Suppressor macrophage (primary cell): ENCODE measurements at regions not wholly inside any gene's neighbourhood (a gene's known extent, or its start where the extent isn't known, plus 50 kb on each side); places are given as distances from the start of the nearest gene placed in this dataset.
"Not testable (repeated sequence)": the region's sequence is repeated elsewhere in the genome, so short reads cannot be mapped to it uniquely, and the experiment has no call there.

Source experiments
- DNase-seq, 4 experiments: peaks; one replicate each; pipeline ENCODE4 v3.0.0-alpha.2; 2020 to 2022

DNA sequence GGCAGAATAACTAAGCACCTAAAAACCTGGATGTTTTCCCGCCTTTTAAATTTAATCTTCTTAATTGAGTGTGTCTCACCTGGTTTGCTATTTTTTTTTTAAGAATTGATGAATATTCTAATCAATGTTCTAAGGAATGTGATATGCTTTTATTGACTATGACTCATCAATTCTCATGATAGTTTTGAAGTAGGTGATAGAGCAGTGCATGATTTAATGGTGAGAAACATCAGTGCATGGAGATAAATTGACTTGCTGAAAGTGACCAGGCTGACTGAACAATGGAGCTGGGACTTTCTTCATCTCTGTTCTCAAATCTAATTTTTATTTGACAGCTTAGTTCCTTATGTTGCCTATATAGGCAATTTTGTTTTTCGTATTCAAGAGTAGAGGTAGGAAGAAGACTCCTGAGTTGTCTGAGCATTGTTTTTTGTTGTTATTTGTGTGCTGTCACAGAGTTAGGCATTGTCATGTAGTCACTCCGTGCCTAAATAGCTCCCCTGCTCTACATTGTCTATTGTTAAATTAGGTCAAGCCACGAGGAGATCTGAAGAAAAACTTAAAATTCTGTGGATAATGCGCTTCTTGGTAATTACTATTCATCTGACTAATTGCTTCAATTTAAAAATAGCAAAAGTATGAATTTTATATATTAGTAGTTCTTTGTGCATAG lies 59.0 kb upstream of the NUTM2F start:
- not testable (repeated sequence) for DNase-seq

GRCh38 chr9:94388011-94388406 lies 59.6 kb upstream of the NUTM2F start:
- peak in 2 of 4 experiments; percentile 10 to 12 for DNase-seq

DNA sequence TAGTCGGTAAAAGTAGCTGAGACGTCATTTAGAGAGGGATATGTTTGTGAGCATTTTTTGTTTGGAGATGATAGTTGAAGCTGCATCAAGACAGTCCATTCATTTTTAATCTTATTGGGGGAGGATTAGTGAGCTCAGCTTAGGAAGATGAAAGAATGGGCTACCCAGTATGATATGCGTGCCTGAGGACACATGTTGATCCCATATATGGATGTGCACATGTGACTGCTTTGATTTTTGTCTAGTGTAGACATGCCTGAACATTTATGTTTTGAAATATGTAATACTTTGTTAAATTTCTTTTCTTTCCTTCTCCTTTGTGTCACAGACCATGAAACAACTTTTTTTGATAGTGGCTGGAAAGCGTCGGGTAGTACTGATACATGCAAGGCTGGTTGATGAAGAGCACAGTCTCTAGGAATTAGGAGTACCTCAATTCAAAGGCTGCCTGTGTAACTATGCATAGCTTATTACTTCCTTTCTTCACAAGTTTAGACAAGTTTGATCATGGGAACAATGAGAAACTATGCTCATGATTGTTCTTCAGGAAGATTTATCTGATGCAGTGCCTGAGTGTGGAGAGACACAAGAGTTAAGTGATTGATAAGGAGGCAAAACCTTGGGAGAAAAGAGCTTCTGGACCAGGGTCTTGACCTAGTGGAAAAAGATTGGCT lies 62.1 kb upstream of the NUTM2F start:
- DNase-seq: not testable (repeated sequence)

GRCh38 chr9:94392971-94393624 lies 64.7 kb upstream of the NUTM2F start:
- DNase-seq: not testable (repeated sequence)

- peak in 1 of 4 experiments; percentile 18 for DNase-seq
Measured at GRCh38 chr9:94397766-94398379, 69.4 kb upstream of the NUTM2F start.

DNA sequence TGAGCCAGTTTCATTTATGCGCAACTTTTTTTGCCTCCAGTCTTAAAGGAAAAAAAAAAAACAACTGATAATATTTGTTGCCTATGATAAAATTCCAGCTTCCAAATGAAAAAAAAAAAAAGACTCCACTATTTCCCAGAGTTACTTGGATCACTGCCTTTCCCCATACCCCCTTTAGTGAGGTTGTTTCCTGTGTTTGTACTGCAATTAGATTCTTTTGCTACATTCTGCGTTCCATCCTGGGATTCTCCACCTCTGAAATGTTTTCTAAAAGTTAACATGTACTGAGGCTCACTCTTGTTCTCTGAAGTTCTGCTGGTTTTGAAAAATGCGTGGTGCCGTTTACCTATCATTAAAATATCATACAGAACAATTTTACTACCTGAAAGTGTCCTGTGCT lies 72.0 kb upstream of the NUTM2F start:
- not testable (repeated sequence) for DNase-seq

GRCh38 chr9:94402795-94403194 lies 74.4 kb upstream of the NUTM2F start:
- not testable (repeated sequence) for DNase-seq

GRCh38 chr9:94403571-94403970 lies 75.1 kb upstream of the NUTM2F start:
- DNase-seq: not testable (repeated sequence)

GRCh38 chr9:94413665-94414064 lies 85.2 kb upstream of the NUTM2F start:
- DNase-seq: not testable (repeated sequence)

GRCh38 chr9:94415111-94415510 lies 86.7 kb upstream of the NUTM2F start:
- not testable (repeated sequence) for DNase-seq

- DNase-seq: not testable (repeated sequence)
Measured at GRCh38 chr9:94420098-94420497, 91.7 kb upstream of the NUTM2F start.

DNA sequence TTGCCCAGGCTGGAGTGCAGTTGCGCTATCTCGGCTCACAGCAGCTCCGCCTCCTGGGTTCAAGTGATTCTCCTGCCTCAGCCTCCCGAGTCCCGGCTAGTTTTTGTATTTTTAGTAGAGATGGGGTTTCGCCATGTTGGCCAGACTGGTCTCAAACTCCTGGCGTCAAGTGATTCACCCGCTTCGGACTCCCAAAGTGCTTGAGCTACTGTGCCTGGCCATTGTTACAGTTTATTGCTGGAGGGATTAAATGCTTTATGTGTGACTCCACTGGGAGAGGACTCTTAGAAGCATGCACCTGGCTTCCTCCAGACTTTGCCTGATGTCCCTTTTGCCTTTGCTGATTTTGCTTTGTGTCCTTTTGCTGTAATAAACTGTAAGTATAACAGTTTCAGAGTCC lies 93.5 kb upstream of the NUTM2F start:
- DNase-seq: not testable (repeated sequence)

DNA sequence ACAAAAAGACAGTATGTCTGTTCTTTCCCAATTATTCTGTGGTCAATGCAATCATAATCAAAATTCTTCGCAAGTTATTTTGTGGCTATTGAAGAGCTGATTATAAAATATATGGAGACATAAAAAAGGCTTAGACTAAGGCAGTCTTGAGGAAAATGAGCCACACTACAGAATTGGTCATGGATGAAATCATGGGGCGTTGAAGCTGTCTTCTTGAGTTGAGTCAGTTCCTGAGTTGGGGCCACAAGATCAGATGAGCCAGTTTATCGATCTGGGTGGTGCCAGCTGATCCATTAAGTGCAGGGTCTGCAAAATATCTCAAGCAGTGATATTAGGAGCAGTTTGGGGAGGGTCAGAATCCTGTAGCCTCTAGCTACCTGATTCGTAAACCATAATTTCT lies 96.9 kb upstream of the NUTM2F start:
- DNase-seq: not testable (repeated sequence)

DNA sequence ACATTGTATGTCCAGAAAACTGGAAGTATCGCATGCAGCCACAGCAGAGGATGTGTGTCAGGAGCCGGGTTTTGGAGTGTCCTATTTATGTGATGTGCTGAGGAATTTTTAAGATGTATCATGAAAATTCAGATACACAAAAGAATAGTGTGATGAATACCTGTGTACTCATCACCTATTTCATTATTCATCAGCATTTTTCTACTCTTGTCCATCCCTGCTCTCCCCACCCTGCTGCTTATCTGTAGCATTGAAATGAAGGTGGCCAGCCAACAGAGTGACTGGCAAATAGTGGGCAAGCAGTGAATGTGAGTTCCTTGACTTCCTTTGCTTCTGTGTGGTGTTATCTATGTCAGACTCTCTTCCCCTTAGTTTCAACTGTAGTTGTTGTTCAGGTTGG lies 108.7 kb upstream of the NUTM2F start:
- not testable (repeated sequence) for DNase-seq

GRCh38 chr9:94438336-94438735 lies 109.9 kb upstream of the NUTM2F start:
- DNase-seq: not testable (repeated sequence)

- peak in 1 of 4 experiments; percentile 2 for DNase-seq
Measured at GRCh38 chr9:94441146-94441545, 112.7 kb upstream of the NUTM2F start.

DNA sequence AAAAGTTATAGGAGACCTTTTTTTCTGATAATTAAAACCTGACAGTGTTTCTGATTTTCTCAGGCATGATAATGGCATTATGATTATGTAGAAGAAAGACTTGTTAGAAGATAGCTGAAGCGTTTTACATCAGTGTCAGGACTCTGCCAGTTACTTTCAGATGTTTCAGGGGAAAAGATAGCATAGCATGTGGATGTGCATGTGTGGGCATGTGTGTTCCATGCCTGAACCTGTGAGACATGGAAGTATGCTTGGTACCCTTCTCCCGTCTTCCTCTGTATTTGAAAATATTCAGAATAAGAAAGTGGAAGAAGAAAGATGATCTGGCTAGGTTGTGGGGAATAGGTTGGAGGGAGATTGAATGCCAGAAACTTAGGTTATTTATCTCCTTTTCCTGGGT lies 113.1 kb upstream of the PCAT7 start:
- no peak for DNase-seq

GRCh38 chr9:94443032-94443722 lies 111.7 kb upstream of the PCAT7 start:
- DNase-seq: no peak

- no peak for DNase-seq
Measured at GRCh38 chr9:94445863-94446262, 109.0 kb upstream of the PCAT7 start.

GRCh38 chr9:94449486-94449885 lies 105.4 kb upstream of the PCAT7 start:
- no peak for DNase-seq

- DNase-seq: peak in 1 of 4 experiments; percentile 8
Measured at GRCh38 chr9:94464790-94465189, 90.1 kb upstream of the PCAT7 start.

GRCh38 chr9:94472063-94472462 lies 82.8 kb upstream of the PCAT7 start:
- not testable (repeated sequence) for DNase-seq
